ENCODE measurements at regions not wholly inside any gene's neighbourhood (a gene's known extent, or its start where the extent isn't known, plus 50 kb on each side); places are given as distances from the start of the nearest gene placed in this dataset.

DNA sequence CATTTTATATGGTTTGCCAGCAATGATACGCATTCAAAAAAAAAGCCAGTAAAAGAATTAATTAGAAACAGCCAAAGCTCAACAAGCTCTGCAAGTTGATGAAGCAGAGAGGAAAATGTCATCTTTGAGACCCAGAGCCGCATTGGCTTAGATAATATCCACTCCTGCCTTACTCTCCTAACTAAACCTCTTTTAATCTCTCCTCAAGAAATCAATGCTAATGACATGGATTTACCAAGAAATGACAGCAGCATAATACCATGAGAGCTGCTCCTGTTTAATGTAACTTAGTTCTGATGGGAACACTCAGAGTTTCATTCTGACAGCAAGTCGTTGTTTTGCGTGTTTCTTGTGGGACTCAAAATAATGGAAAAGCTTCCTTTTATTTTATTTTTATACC, 1099.4 kb upstream of the PIK3C3 start:
- TF ChIP-seq POLR2AphosphoS5 (IDR thresholded peaks at IDR 0.05; ENCODE audit: insufficient read depth, low read depth, low read length) (no peak), POLR2A (IDR thresholded peaks at IDR 0.05; ENCODE audit: low read depth, low read length) (no peak), EZH2 (IDR thresholded peaks at IDR 0.05; ENCODE audit: borderline replicate concordance, low read depth, low read length, severe bottlenecking) (no peak)
- TF ChIP-seq, protein P1, sequence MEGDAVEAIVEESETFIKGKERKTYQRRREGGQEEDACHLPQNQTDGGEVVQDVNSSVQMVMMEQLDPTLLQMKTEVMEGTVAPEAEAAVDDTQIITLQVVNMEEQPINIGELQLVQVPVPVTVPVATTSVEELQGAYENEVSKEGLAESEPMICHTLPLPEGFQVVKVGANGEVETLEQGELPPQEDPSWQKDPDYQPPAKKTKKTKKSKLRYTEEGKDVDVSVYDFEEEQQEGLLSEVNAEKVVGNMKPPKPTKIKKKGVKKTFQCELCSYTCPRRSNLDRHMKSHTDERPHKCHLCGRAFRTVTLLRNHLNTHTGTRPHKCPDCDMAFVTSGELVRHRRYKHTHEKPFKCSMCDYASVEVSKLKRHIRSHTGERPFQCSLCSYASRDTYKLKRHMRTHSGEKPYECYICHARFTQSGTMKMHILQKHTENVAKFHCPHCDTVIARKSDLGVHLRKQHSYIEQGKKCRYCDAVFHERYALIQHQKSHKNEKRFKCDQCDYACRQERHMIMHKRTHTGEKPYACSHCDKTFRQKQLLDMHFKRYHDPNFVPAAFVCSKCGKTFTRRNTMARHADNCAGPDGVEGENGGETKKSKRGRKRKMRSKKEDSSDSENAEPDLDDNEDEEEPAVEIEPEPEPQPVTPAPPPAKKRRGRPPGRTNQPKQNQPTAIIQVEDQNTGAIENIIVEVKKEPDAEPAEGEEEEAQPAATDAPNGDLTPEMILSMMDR (IDR thresholded peaks at IDR 0.05; ENCODE audit: extremely low read depth in 1 of 2, insufficient read depth in 1 of 2, low read depth in 1 of 2, low read length in 2 of 2) = no peak

Measured in endothelial cell of umbilical vein (primary cell).